Left renal pelvis (tissue), 4 donors: ENCODE measurements at regions not wholly inside any gene's neighbourhood (a gene's known extent, or its start where the extent isn't known, plus 50 kb on each side); places are given as distances from the start of the nearest gene placed in this dataset.

Source experiments
- DNase-seq, 4 donors: peaks; one replicate each; pipeline ENCODE4 v3.0.0-alpha.2; 2013; ENCODE audit warnings: low read depth in 4 of 4, low spot score in 3 of 4

GRCh38 chr10:33126742-33127141 lies 168.7 kb upstream of the ITGB1 start:
- no peak for DNase-seq

GRCh38 chr10:33125522-33126517 lies 167.8 kb upstream of the ITGB1 start:
- DNase-seq, result no peak

- DNase-seq, result no peak
Observed at GRCh38 chr10:33125111-33125510, 167.1 kb upstream of the ITGB1 start.

- DNase-seq, result no peak
Observed at GRCh38 chr10:33123680-33124079, 165.7 kb upstream of the ITGB1 start.

- no peak for DNase-seq
Observed at GRCh38 chr10:33122014-33122809, 164.2 kb upstream of the ITGB1 start.

GRCh38 chr10:33120700-33121099 lies 162.7 kb upstream of the ITGB1 start:
- no peak for DNase-seq

- no peak for DNase-seq
Observed at GRCh38 chr10:33120275-33120674, 162.2 kb upstream of the ITGB1 start.

GRCh38 chr10:33117816-33118215 lies 159.8 kb upstream of the ITGB1 start:
- DNase-seq, result no peak

- no peak for DNase-seq
Observed at GRCh38 chr10:33117230-33117629, 159.2 kb upstream of the ITGB1 start.

- DNase-seq, result peak; percentile 33 to 66 (median 54)
Observed at GRCh38 chr10:33115738-33116719, 158.0 kb upstream of the ITGB1 start.

GRCh38 chr10:33114451-33114952 lies 156.5 kb upstream of the ITGB1 start:
- DNase-seq, result no peak

GRCh38 chr10:33113466-33113865 lies 155.4 kb upstream of the ITGB1 start:
- no peak for DNase-seq

- DNase-seq, result no peak
Observed at GRCh38 chr10:33112831-33113455, 154.9 kb upstream of the ITGB1 start.

GRCh38 chr10:33111488-33112051 lies 153.5 kb upstream of the ITGB1 start:
- no peak for DNase-seq

GRCh38 chr10:33109788-33110469 lies 151.9 kb upstream of the ITGB1 start:
- DNase-seq, result no peak

GRCh38 chr10:33109384-33109783 lies 151.4 kb upstream of the ITGB1 start:
- DNase-seq, result no peak

GRCh38 chr10:33107953-33108352 lies 149.9 kb upstream of the ITGB1 start:
- DNase-seq, result no peak

GRCh38 chr10:33106767-33107166 lies 148.7 kb upstream of the ITGB1 start:
- DNase-seq, result no peak

GRCh38 chr10:33103863-33104379 lies 145.9 kb upstream of the ITGB1 start:
- DNase-seq, result no peak
